Endodermal cell (in vitro differentiated cells): ENCODE measurements at regions not wholly inside any gene's neighbourhood (a gene's known extent, or its start where the extent isn't known, plus 50 kb on each side); places are given as distances from the start of the nearest gene placed in this dataset.

ENCODE experiments used
- DNase-seq: peaks from one replicate; pipeline ENCODE4 v3.0.0-alpha.2; 2017
- H3K27ac ChIP-seq: 2 replicates; pipeline ENCODE4 v1.5.1; 2013; ENCODE audit warnings: mild to moderate bottlenecking, low read depth, low read length, moderate library complexity
- H3K27me3 ChIP-seq: 2 replicates; pipeline ENCODE4 v1.6.1; 2013; ENCODE audit warnings: mild to moderate bottlenecking, low read length, moderate library complexity; ENCODE audit not compliant: insufficient read depth, control insufficient read depth, poor library complexity, severe bottlenecking
- H3K36me3 ChIP-seq: 2 replicates; pipeline ENCODE4 v1.7.0; 2013; ENCODE audit warnings: mild to moderate bottlenecking, low read length, moderate library complexity; ENCODE audit not compliant: control insufficient read depth, insufficient read depth
- H3K4me1 ChIP-seq: one replicate; pipeline ENCODE4 v1.7.0; 2013; ENCODE audit warnings: low read length; ENCODE audit not compliant: control insufficient read depth, insufficient read depth
- H3K4me3 ChIP-seq: 2 replicates; pipeline ENCODE4 v1.5.1; 2013; ENCODE audit warnings: mild to moderate bottlenecking, low read length, moderate library complexity
- H3K9ac ChIP-seq: 2 replicates; pipeline ENCODE4 v1.6.1; 2013; ENCODE audit warnings: mild to moderate bottlenecking, low read length, moderate library complexity; ENCODE audit not compliant: poor library complexity, severe bottlenecking; ENCODE audit errors: extremely low read depth
- H3K9me3 ChIP-seq: 2 replicates; pipeline ENCODE4 v1.6.1; 2013; ENCODE audit warnings: mild to moderate bottlenecking, low read length, moderate library complexity; ENCODE audit not compliant: control insufficient read depth
- H3K27ac Mint-ChIP-seq: 2 replicates; pipeline ENCODE4 v1.8.0; 2020; ENCODE audit warnings: mixed read lengths
- H3K27me3 Mint-ChIP-seq: 2 replicates; pipeline ENCODE4 v1.8.0; 2021; ENCODE audit warnings: mild to moderate bottlenecking, mixed read lengths; ENCODE audit not compliant: insufficient read depth
- H3K36me3 Mint-ChIP-seq: 2 replicates; pipeline ENCODE4 v1.8.0; 2020; ENCODE audit warnings: low read depth, mixed read lengths
- H3K4me1 Mint-ChIP-seq: 2 replicates; pipeline ENCODE4 v1.8.0; 2020; ENCODE audit warnings: mixed read lengths
- H3K4me3 Mint-ChIP-seq: 2 replicates; pipeline ENCODE4 v1.8.0; 2020; ENCODE audit warnings: mild to moderate bottlenecking, moderate library complexity, mixed read lengths
- H3K9me3 Mint-ChIP-seq: 2 replicates; pipeline ENCODE4 v1.8.0; 2020; ENCODE audit warnings: mild to moderate bottlenecking, mixed read lengths
- CTCF ChIP-seq: fragments of 200-600 bp; sonication (generic); conservative IDR thresholded peaks from 2 replicates; pipeline ENCODE4 v1.5.0; 2021; ENCODE audit warnings: antibody characterized with exemption, mild to moderate bottlenecking
- WGBS, 2 experiments: methylation state at CpG; one replicate each; pipeline versions ENCODE4 v1.1.5 to v1.1.7; 2013; ENCODE audit warnings: missing lambda C conversion rate in 2 of 2, mixed read lengths in 1 of 2; ENCODE audit not compliant: insufficient coverage in 1 of 2, insufficient read length in 1 of 2; 5-methylcytosine and 5-hydroxymethylcytosine counted together

GRCh38 chr2:145597006-145597405 lies 1077.1 kb upstream of the ZEB2 start:
- Histone ChIP-seq H3K27ac (no peak overlapping the region), H3K4me1 (peaks cover 3% of the 10 kb centered on the region), H3K9ac (no peak overlapping the region), H3K36me3 (no peaks in the 10 kb centered on the region), H3K4me3 (no peak overlapping the region), H3K27me3 (no peaks in the 10 kb centered on the region), H3K9me3 (no peaks in the 10 kb centered on the region)
- Mint-ChIP-seq H3K9me3 (no peaks in the 10 kb centered on the region), H3K36me3 (no peaks in the 10 kb centered on the region), H3K27ac (no peak overlapping the region), H3K4me3 (no peak overlapping the region), H3K4me1 (peaks cover 10% of the 10 kb centered on the region), H3K27me3 (no peaks in the 10 kb centered on the region)
- no peak for TF ChIP-seq CTCF
- 83 to 85% methylated on average over 1 of the region's 1 CpG for WGBS, 2 experiments
- DNase-seq, result no peak

DNA sequence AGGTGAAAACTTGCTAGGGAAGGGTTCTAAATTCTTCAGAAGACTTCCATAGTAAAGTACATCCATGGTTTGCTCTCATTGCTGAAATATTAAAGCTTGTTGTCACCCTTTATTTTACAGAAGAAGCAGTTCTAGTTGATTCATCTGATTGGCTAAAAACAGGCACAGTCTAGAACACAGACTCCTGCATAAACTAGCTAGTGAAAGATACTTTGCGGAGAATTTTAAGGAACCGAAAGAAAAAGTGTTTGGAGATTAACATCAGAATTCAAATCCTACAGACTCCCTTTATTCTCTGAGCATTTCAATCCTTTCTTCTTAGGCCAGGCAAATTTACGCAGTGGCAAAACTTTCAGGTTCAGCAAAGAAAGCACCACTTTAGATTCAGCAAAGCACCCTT lies 1076.5 kb upstream of the ZEB2 start:
- Histone ChIP-seq H3K4me1 (peaks cover 3% of the 10 kb centered on the region), H3K36me3 (no peaks in the 10 kb centered on the region), H3K27me3 (no peaks in the 10 kb centered on the region), H3K9ac (no peak overlapping the region), H3K9me3 (no peaks in the 10 kb centered on the region), H3K27ac (no peak overlapping the region), H3K4me3 (no peak overlapping the region)
- H3K27me3 Mint-ChIP-seq, result no peaks in the 10 kb centered on the region
- H3K4me1 Mint-ChIP-seq, result peaks cover 15% of the 10 kb centered on the region
- DNase-seq, result no peak
- H3K9me3 Mint-ChIP-seq, result no peaks in the 10 kb centered on the region
- TF ChIP-seq CTCF, result no peak
- whole genome bisulfite sequencing, 2 experiments, result 95 to 100% methylated on average over 2 to 3 of the region's 3 CpGs
- H3K36me3 Mint-ChIP-seq, result no peaks in the 10 kb centered on the region
- no peak overlapping the region for H3K27ac Mint-ChIP-seq
- no peak overlapping the region for H3K4me3 Mint-ChIP-seq

- Mint-ChIP-seq H3K4me3 (no peak overlapping the region), H3K9me3 (no peaks in the 10 kb centered on the region), H3K36me3 (no peaks in the 10 kb centered on the region), H3K4me1 (peaks cover 17% of the 10 kb centered on the region), H3K27me3 (no peaks in the 10 kb centered on the region), H3K27ac (no peak overlapping the region)
- WGBS, 2 experiments, result 92 to 95% methylated on average over 2 to 3 of the region's 3 CpGs
- H3K9ac ChIP-seq, result no peak overlapping the region
- H3K27ac ChIP-seq, result no peak overlapping the region
- no peak overlapping the region for H3K4me3 ChIP-seq
- H3K9me3 ChIP-seq, result no peaks in the 10 kb centered on the region
- DNase-seq, result no peak
- no peaks in the 10 kb centered on the region for H3K36me3 ChIP-seq
- no peaks in the 10 kb centered on the region for H3K27me3 ChIP-seq
- TF ChIP-seq CTCF, result no peak
- H3K4me1 ChIP-seq, result peaks cover 3% of the 10 kb centered on the region
Measured at GRCh38 chr2:145595296-145595695, 1075.4 kb upstream of the ZEB2 start.
